Mesenchymal stem cell (in vitro differentiated cells and primary cell): ENCODE measurements at regions not wholly inside any gene's neighbourhood (a gene's known extent, or its start where the extent isn't known, plus 50 kb on each side); places are given as distances from the start of the nearest gene placed in this dataset.

Experiments used
- DNase-seq: peaks from one replicate; pipeline ENCODE4 v3.0.0-alpha.2; 2013
- H2AFZ ChIP-seq: one replicate; pipeline ENCODE4 v1.6.1; 2013; ENCODE audit warnings: low read depth, mild to moderate bottlenecking, control low read depth, inconsistent platforms, low read length, moderate library complexity
- H2AK5ac ChIP-seq: 2 replicates; pipeline ENCODE4 v1.6.1; 2013; ENCODE audit warnings: low read length, moderate library complexity, mild to moderate bottlenecking, inconsistent platforms; ENCODE audit not compliant: severe bottlenecking
- H2BK120ac ChIP-seq: one replicate; pipeline ENCODE4 v1.6.1; 2013; ENCODE audit warnings: low read depth, mild to moderate bottlenecking, inconsistent platforms, low read length, moderate library complexity
- H2BK12ac ChIP-seq, 2 experiments: one replicate each; pipeline ENCODE4 v1.6.1; 2013; ENCODE audit warnings: inconsistent platforms in 2 of 2, low read length in 2 of 2, mild to moderate bottlenecking in 2 of 2, moderate library complexity in 2 of 2, control low read depth in 1 of 2
- H2BK15ac ChIP-seq: one replicate; pipeline ENCODE4 v1.6.1; 2013; ENCODE audit warnings: mild to moderate bottlenecking, low read depth, inconsistent platforms; ENCODE audit not compliant: poor library complexity, severe bottlenecking
- H2BK5ac ChIP-seq: 2 replicates; pipeline ENCODE4 v1.6.1; 2013; ENCODE audit warnings: low read depth, mild to moderate bottlenecking, low read length, control low read depth, inconsistent platforms; ENCODE audit not compliant: poor library complexity, severe bottlenecking
- H3K14ac ChIP-seq, 2 experiments: one replicate each; pipeline ENCODE4 v1.6.1; 2013; ENCODE audit warnings: inconsistent platforms in 2 of 2, low read length in 2 of 2, control low read depth in 1 of 2, mild to moderate bottlenecking in 1 of 2, moderate library complexity in 1 of 2
- H3K18ac ChIP-seq, 2 experiments: one replicate each; pipeline ENCODE4 v1.6.1; 2013; ENCODE audit warnings: inconsistent platforms in 2 of 2, low read length in 2 of 2, control low read depth in 1 of 2, low read depth in 1 of 2, mild to moderate bottlenecking in 1 of 2
- H3K23ac ChIP-seq, 2 experiments: one replicate each; pipeline ENCODE4 v1.6.1; 2013; ENCODE audit warnings: inconsistent platforms in 2 of 2, low read length in 2 of 2, mild to moderate bottlenecking in 2 of 2, moderate library complexity in 2 of 2, control low read depth in 1 of 2
- H3K27ac ChIP-seq: 2 replicates; pipeline ENCODE4 v1.5.1; 2013; ENCODE audit warnings: mild to moderate bottlenecking, moderate library complexity, low read length, control low read depth, inconsistent platforms; ENCODE audit not compliant: poor library complexity, severe bottlenecking
- H3K27me3 ChIP-seq, 2 experiments: 2 replicates each; pipeline versions ENCODE4 v1.6.1 to v1.7.0; 2013; ENCODE audit warnings: low read length in 2 of 2, mild to moderate bottlenecking in 2 of 2, moderate library complexity in 2 of 2, control low read depth in 1 of 2, inconsistent platforms in 1 of 2; ENCODE audit not compliant: control insufficient read depth in 1 of 2, insufficient read depth in 1 of 2
- H3K36me3 ChIP-seq, 2 experiments: 2 replicates each; pipeline versions ENCODE4 v1.6.1 to v1.7.0; 2013; ENCODE audit warnings: low read length in 2 of 2, control low read depth in 1 of 2, inconsistent platforms in 1 of 2, low read depth in 1 of 2, mild to moderate bottlenecking in 1 of 2; ENCODE audit not compliant: insufficient read depth in 2 of 2, control insufficient read depth in 1 of 2
- H3K4ac ChIP-seq, 2 experiments: one replicate each; pipeline ENCODE4 v1.6.1; 2013; ENCODE audit warnings: inconsistent platforms in 2 of 2, low read length in 2 of 2, mild to moderate bottlenecking in 2 of 2, moderate library complexity in 2 of 2, control low read depth in 1 of 2, low read depth in 1 of 2
- H3K4me1 ChIP-seq: 2 replicates; pipeline ENCODE4 v1.6.1; 2013; ENCODE audit warnings: low read depth, low read length, control low read depth; ENCODE audit not compliant: control insufficient read depth, insufficient read depth
- H3K4me2 ChIP-seq: 2 replicates; pipeline ENCODE4 v1.6.1; 2013; ENCODE audit warnings: low read length, mild to moderate bottlenecking, inconsistent platforms; ENCODE audit not compliant: poor library complexity, severe bottlenecking
- H3K4me3 ChIP-seq, 2 experiments: 2 replicates each; pipeline versions ENCODE4 v1.5.1 to v1.7.0; 2013; ENCODE audit warnings: low read length in 2 of 2, mild to moderate bottlenecking in 2 of 2, control low read depth in 1 of 2, low read depth in 1 of 2; ENCODE audit not compliant: insufficient read depth in 1 of 2
- H3K79me1 ChIP-seq: replicated peaks from 2 replicates; pipeline ENCODE4 v1.6.1; 2013; ENCODE audit warnings: mild to moderate bottlenecking, control low read depth, low read length, inconsistent platforms; ENCODE audit not compliant: poor library complexity, severe bottlenecking
- H3K9ac ChIP-seq: 2 replicates; pipeline ENCODE4 v1.7.0; 2013; ENCODE audit warnings: mild to moderate bottlenecking, low read length, moderate library complexity
- H3K9me3 ChIP-seq: 2 replicates; pipeline ENCODE4 v1.7.0; 2013; ENCODE audit warnings: mild to moderate bottlenecking, low read length; ENCODE audit not compliant: control insufficient read depth
- H4K8ac ChIP-seq: one replicate; pipeline ENCODE4 v1.6.1; 2013; ENCODE audit warnings: inconsistent platforms, mild to moderate bottlenecking, low read length, moderate library complexity
- H4K91ac ChIP-seq: one replicate; pipeline ENCODE4 v1.6.1; 2013; ENCODE audit warnings: mild to moderate bottlenecking, low read length, inconsistent platforms
- WGBS: methylation state at CpG from one replicate; pipeline ENCODE4 v1.1.7; 2013; ENCODE audit warnings: mixed read lengths; 5-methylcytosine and 5-hydroxymethylcytosine counted together

- Histone ChIP-seq H2BK15ac (no peak overlapping the region), H3K36me3 (no peaks in the 10 kb centered on the region), H3K4me3 (no peak overlapping the region), H4K91ac (no peak overlapping the region), H3K4me1 (no peaks in the 10 kb centered on the region), H3K14ac (no peak overlapping the region), H3K9ac (no peak overlapping the region), H2BK120ac (no peak overlapping the region), H3K18ac (no peak overlapping the region), H3K27me3 (no peaks in the 10 kb centered on the region), H2AK5ac (no peak overlapping the region), H2BK12ac (no peak overlapping the region), H3K9me3 (no peaks in the 10 kb centered on the region), H3K4ac (no peak overlapping the region), H3K79me1 (no peaks in the 10 kb centered on the region), H3K4me2 (no peak overlapping the region), H4K8ac (no peak overlapping the region), H2BK5ac (no peak overlapping the region), H3K23ac (no peak overlapping the region), H3K27ac (no peak overlapping the region), H2AFZ (no peak overlapping the region)
- DNase-seq, result no peak
- 53% methylated on average over 1 of the region's 2 CpGs for WGBS
Observed at GRCh38 chr10:121098751-121099150, 247.6 kb downstream of the WDR11 start.

DNA sequence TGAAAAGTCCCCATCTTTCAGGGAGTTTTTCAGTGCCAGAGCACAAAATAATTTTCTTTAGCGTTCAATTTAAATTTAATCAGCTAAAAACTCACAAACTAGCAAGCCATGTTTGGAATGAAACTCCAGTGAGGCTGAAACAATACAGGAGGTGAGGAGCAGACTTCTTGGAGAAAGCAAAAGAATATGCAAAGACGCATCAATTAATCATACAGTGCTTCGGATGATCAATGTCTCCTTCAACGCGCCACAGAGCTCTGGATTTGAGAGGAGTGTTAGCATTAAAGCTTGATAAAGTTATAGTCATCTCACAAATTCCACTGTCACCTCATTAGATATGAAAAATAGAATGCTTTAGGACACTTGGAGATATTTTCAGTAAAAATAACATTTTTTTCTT lies 248.0 kb downstream of the WDR11 start:
- no peak for DNase-seq

DNA sequence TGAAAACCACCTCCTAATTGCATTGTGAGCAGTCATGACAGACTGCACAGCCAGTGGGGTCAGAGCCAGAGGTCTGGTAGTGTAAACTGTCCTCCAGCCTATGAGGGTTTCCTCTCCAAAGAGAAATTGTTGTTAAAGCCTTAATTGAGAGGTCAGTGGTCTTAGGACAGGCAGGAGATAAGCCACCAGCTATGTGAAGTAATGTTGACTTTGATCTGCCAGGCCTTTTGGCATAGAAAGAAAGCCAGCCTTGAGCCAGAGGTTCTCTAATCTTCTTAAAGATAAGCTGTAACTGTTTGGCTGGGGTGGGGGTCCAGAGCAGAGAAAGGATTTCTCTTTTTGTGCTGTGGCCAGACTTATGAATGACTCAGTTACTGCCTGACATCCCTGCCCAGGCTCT lies 248.4 kb downstream of the WDR11 start:
- Histone ChIP-seq H3K9ac (no peak overlapping the region), H3K4ac (no peak overlapping the region), H2AK5ac (no peak overlapping the region), H3K36me3 (no peaks in the 10 kb centered on the region), H3K79me1 (no peaks in the 10 kb centered on the region), H3K9me3 (no peaks in the 10 kb centered on the region), H2BK12ac (peak overlapping the region in 1 of 2 experiments; percentile 38), H3K4me3 (no peak overlapping the region), H2BK120ac (no peak overlapping the region), H3K23ac (no peak overlapping the region), H3K14ac (no peak overlapping the region), H3K27me3 (no peaks in the 10 kb centered on the region), H2AFZ (no peak overlapping the region), H4K8ac (no peak overlapping the region), H3K27ac (no peak overlapping the region), H2BK15ac (no peak overlapping the region), H4K91ac (no peak overlapping the region), H3K4me1 (no peaks in the 10 kb centered on the region), H2BK5ac (no peak overlapping the region), H3K18ac (no peak overlapping the region), H3K4me2 (no peak overlapping the region)
- DNase-seq, result no peak

More for the DNA sequence above, 248.0 kb downstream of the WDR11 start:
- no peak overlapping the region for H3K14ac ChIP-seq
- H2BK12ac ChIP-seq, result no peak overlapping the region
- no peak overlapping the region for H3K18ac ChIP-seq
- no peaks in the 10 kb centered on the region for H3K36me3 ChIP-seq
- no peak overlapping the region for H2AFZ ChIP-seq
- H3K4me2 ChIP-seq, result no peak overlapping the region
- H3K9ac ChIP-seq, result no peak overlapping the region
- no peaks in the 10 kb centered on the region for H3K4me1 ChIP-seq
- no peak overlapping the region for H2BK5ac ChIP-seq
- no peak overlapping the region for H3K4ac ChIP-seq
- no peak overlapping the region for H2AK5ac ChIP-seq
- H2BK15ac ChIP-seq, result no peak overlapping the region
- H2BK120ac ChIP-seq, result no peak overlapping the region
- H3K9me3 ChIP-seq, result no peaks in the 10 kb centered on the region
- H4K91ac ChIP-seq, result no peak overlapping the region
- no peak overlapping the region for H3K27ac ChIP-seq
- H3K27me3 ChIP-seq, result no peaks in the 10 kb centered on the region
- no peak overlapping the region for H3K23ac ChIP-seq
- no peaks in the 10 kb centered on the region for H3K79me1 ChIP-seq
- no peak overlapping the region for H3K4me3 ChIP-seq
- H4K8ac ChIP-seq, result no peak overlapping the region
- WGBS, result 100% methylated on average over 2 of the region's 5 CpGs

- H2BK120ac ChIP-seq, result no peak overlapping the region
- no peak overlapping the region for H3K9ac ChIP-seq
- no peak overlapping the region for H2BK15ac ChIP-seq
- no peak overlapping the region for H2BK5ac ChIP-seq
- H2AFZ ChIP-seq, result no peak overlapping the region
- H3K9me3 ChIP-seq, result no peaks in the 10 kb centered on the region
- DNase-seq, result no peak
- no peak overlapping the region for H3K23ac ChIP-seq
- H3K27ac ChIP-seq, result no peak overlapping the region
- 92% methylated on average over 3 of the region's 4 CpGs for WGBS
- no peaks in the 10 kb centered on the region for H3K36me3 ChIP-seq
- no peak overlapping the region for H4K91ac ChIP-seq
- no peaks in the 10 kb centered on the region for H3K79me1 ChIP-seq
- H3K4me2 ChIP-seq, result no peak overlapping the region
- no peaks in the 10 kb centered on the region for H3K4me1 ChIP-seq
- H3K4me3 ChIP-seq, result no peak overlapping the region
- no peak overlapping the region for H4K8ac ChIP-seq
- no peak overlapping the region for H3K18ac ChIP-seq
- no peaks in the 10 kb centered on the region for H3K27me3 ChIP-seq
- no peak overlapping the region for H3K14ac ChIP-seq
- H2BK12ac ChIP-seq, result no peak overlapping the region
- no peak overlapping the region for H3K4ac ChIP-seq
- H2AK5ac ChIP-seq, result no peak overlapping the region
Observed at GRCh38 chr10:121101561-121101960, 250.4 kb downstream of the WDR11 start.
